Left cardiac atrium (tissue), 4 donors: ENCODE measurements at regions not wholly inside any gene's neighbourhood (a gene's known extent, or its start where the extent isn't known, plus 50 kb on each side); places are given as distances from the start of the nearest gene placed in this dataset.
"Not testable (repeated sequence)": the region's sequence is repeated elsewhere in the genome, so short reads cannot be mapped to it uniquely, and the experiment has no call there.

ENCODE experiments used
- ATAC-seq, 2 donors: fragments of 200-7000 bp; cut with Tn5 transposase; one replicate each; pipeline ENCODE4 v1.9.1; 2020; ENCODE audit warnings: mild to moderate bottlenecking in 2 of 2, moderate library complexity in 2 of 2
- DNase-seq: peaks from one replicate; pipeline ENCODE4 v3.0.0-alpha.2; 2020
- intact Hi-C, 2 donors: fragments of 100-400 bp; cut with DNase I; formaldehyde crosslinking; loops; one replicate each; pipeline versions ENCODE4 v1.14.1 to v1.15.1; 2022 to 2023
- donor health status: DM: no; HTN: yes; CAD: no.
- donor health status: DM: no; HTN: yes; CAD: no; lungs with severe emphysema.
- donor health status: DM: yes; HTN: yes; CAD: no.
- donor health status: Dilated cardiomyopathy.

DNA sequence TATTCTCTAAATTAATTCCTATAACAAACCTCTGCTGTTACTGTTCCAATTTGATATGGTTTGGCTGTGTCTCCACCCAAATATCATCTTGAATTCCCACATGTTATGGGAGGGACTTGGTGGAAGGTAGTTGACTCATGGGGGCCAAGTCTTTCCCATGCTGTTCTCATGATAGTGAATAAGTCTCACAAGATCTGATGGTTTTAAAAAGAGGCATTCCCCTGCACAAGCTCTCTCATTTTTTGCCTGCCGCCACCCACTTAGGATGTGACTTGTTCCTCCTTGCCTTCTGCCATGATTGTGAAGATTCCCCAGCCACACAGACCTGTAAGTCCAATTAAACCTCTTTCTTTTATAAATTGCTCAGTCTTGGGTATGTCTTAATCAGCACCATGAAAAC, 104.3 kb upstream of the SLC25A48 start:
- ATAC-seq, DNase-seq, intact Hi-C loops: not testable (repeated sequence)

DNA sequence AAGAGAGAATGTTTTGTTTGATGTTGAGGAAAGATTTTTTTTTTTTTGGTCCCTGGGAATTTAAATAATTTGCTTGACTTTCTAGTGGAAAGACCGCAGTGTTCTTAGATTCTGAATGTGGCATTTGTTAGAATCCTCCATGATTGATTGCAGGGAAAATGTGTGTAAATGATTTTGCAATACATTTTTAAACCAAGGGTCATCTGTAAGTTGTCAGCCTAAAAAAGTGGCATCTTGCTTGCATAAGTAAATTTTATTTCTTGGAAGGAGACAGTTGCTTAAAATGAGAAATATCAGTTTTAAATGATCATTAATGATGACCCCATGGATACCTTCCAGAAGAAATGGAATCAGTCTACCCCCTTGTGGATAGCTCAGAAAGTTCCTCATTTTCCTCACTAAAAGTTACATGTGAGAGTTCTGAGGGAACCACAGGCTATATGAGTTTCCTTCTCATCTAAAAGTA, 105.1 kb upstream of the SLC25A48 start:
- intact Hi-C loops, result no loop called here
- ATAC-seq (no peak), DNase-seq (no peak)

DNA sequence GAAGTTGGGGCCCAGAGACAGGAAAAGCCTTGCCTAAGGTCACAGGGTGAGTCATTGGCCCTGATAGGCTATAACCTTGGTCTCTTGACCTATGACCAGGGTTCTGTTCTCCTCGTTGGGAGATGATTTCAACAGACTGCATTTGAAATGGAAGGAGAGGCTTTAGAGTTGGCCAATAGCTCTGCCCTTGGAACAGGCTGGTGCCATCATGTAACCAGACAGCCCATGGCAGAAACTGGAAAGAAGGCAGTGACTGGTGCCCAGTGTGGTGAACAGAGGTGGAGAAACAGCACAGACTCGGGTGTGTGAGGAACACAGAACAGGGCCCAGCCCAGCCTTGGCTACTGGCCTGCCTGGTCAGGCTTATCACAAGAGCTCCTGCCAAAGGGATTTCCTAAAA, 109.8 kb upstream of the SLC25A48 start:
- intact Hi-C loops, result no loop called here
- ATAC-seq (peak; percentile 49 to 84), DNase-seq (no peak)

DNA sequence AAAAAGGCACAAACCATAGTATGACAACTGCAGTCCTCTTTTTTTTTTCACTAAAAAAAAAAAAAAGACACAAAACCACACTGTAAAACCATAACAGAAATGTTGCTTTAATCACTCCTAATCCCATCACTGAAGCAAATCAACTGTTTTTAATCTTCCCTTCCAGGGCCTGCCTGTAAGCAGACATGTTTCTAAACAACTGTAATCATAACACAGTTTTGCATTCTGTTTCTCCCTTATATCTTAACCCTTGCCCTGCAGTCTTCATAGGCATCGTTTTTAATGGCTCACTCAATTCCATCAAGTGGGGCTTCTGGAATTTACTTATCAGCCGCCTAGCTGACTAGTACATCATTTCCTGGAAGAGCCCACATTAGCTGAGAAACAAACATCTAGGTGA, 111.0 kb upstream of the SLC25A48 start:
- ATAC-seq (no peak), DNase-seq (no peak)
- intact Hi-C loops, result no loop called here

DNA sequence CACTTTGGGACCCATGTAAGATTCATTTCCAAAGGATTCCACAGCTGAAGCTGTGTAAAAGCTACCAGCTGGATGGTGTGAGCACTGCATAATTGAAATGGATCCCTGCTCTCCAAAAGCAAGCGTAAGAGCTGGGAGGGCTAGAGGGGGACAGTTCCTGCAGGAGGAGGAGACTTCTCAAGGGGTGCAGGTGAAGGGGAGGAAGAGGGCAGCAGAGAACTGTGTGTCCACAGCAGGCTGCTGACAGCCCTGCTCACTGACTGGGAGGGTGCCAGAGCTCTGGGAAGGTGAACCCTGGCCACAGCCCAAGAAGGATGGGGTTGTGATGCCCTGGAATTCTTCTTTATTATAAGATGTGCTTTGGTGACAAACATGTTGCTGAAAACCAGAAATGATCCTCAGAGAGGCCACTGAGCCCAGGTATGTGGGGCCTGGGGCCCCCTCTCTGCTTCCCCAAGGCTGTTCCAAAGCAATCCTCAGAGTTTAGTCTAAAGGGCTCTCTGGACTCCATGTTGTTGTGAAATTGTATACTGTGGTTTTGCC, 112.8 kb upstream of the SLC25A48 start:
- ATAC-seq (no peak), DNase-seq (no peak)
- intact Hi-C loops, result no loop called here

DNA sequence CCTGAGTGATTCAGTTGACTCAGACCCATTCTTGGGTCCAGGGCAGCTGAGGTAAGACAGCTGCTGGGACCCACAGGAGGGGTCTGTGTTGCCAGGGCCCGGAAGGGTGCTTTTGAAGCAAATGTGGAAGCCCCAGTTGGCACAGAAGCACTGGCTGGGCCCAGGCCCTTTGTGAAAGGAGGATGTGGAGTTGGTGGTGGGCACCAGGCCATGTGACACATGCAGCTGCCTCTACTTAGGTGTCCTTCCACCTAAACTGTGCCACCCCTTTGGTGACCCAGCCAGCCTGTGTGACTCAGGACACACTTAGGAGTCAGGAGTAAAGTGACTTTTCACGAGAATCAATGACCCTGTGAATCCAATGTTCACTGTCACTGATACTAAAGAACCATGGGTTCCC, 114.3 kb upstream of the SLC25A48 start:
- ATAC-seq (no peak), DNase-seq (no peak)
- intact Hi-C loops, result no loop called here

DNA sequence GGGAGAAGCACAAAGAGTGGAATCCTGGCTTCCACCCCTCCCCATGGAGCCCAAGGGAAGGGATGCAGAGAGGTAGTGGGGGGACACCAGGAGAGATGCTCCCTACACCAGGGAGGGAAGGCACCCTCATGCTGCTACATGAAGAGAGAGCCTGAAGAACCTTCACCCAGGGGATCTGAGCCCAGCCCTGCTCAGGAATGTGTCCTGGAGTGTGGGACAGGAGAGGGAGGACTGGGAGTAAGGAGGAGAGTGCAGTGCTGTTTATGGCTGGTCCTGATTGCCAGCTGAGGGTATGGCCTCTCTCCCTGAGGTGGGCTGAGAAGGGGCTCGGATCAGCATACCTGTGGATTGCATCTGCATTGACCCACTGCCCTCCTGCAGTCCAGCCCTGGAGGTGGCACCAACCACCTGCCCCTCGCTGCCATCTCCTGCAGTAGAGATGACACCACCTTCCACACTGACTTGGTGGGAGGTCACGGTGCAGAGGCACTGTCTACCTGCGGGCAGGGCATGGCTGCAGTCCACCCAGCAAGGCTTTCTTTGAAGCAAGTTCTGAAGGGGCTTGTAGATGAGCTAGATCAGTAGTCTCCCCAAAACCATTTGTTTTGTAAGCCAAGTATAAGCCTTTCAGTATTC, 114.9 kb upstream of the SLC25A48 start:
- DNase-seq (no peak), ATAC-seq (no peak)
- intact Hi-C loops, result no loop called here

DNA sequence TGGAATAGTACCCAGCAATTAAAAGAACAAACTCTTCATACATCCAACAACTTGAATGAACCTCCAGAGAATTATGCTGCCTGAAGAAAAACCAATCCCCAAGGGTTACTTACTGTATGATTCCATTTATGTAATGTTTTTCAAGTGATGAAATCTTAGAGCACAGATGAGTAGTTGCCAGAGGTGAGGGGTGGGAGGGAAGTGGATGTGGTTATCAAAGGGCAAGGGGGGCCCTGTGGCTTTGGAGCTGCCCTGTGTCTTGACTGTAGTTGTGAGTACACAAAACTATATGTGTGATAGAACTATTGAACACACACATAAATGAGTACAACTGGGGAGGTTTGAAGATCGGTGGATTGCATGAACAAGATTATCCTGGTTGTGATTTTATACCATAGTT, 115.8 kb upstream of the SLC25A48 start:
- intact Hi-C loops, result no loop called here
- no peak for DNase-seq
- no peak for ATAC-seq

DNA sequence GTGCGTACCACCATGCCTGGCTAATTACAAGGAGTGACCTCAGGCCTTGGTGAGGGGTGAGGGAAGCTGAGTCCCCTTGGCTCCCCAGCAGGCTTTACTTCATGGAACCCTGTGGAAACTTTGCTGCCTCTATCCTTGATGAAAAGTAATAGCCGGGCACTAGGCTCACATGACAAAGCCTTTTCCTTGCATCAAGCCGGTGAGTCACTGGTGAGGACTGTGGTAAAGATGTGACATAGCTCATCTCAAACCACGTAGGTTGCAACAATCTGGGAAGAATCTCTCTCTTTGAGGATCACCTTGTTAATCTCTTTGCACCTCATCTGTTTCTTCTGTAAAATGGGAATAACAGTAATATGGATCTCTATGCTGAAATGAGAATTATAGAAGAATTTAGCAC, 116.3 kb upstream of the SLC25A48 start:
- ATAC-seq (no peak), DNase-seq (no peak)
- intact Hi-C loops, result no loop called here

DNA sequence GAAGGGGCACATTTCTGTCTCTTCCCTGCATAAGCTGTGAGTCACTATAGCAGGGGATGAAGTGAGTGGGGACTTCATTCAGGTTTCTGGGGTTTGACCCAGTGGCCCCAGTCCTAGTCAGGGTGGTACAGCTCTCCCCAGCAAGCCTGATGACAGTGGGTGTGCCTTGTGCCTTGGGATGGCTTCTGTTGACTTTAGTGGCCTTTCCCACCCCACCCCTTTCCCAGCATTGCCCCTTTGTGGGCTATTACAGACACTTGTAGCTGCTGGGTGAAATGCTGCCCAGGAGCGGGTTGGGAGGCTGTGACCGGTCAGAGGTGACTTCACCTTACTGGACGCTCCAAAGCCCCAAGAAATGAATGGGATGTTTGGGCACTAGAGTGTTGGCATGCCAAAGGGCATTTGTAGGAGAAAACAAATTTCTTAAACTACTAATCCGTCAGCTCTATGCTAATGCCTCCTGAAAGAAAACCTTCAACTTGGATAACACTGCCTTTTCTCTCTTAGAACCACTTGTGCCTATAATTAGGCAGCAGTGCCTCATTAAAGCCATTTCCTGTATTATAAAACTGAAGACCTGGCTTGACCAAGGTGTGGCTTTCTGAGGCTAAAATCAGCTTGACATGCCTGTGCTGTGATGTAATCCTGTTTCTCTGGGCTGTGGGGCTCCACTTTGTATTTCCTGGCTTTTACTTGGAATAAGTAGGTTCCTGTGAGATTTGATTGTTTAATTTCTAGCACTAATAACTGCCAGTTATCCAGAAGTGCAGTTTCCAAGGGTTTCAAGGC, 119.0 kb upstream of the SLC25A48 start:
- intact Hi-C loops, result no loop called here
- ATAC-seq (no peak), DNase-seq (no peak)

DNA sequence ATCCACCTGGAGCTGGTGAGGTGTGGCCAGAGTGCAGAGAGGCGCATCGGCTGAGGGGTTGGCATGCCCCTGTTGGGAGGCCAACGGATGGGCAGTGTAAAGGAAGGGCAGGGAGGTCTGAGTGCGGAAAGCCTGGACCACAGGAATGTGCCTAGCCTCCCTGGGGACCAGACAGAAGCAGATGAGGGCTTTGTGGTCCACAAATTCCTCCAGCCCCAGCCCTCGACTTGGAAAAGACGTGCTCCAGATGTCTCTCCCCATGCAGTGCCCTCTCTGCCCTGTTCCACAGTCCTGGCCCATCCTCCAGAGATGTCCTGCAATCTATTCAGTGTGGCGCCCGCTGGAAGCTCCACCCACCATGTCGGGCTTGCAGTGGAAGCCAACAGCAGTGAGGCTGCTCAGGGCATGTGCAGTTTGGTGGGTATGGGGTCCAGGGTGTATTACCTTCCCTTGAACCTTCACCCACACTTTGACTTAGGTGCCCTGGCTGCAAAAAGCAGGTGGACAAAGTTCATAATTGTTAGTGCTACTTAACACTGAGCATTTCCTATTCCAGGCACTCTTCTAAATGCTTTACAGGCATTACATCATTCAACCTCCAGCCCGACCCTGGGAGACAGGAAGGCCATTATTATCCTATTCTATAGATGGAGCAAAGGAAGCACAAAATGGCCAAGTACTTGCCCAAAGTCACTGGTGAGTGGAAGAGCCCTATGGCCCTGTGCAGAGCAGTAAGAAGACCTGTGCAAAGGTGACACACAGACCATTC, 120.2 kb upstream of the SLC25A48 start:
- no peak for ATAC-seq

DNA sequence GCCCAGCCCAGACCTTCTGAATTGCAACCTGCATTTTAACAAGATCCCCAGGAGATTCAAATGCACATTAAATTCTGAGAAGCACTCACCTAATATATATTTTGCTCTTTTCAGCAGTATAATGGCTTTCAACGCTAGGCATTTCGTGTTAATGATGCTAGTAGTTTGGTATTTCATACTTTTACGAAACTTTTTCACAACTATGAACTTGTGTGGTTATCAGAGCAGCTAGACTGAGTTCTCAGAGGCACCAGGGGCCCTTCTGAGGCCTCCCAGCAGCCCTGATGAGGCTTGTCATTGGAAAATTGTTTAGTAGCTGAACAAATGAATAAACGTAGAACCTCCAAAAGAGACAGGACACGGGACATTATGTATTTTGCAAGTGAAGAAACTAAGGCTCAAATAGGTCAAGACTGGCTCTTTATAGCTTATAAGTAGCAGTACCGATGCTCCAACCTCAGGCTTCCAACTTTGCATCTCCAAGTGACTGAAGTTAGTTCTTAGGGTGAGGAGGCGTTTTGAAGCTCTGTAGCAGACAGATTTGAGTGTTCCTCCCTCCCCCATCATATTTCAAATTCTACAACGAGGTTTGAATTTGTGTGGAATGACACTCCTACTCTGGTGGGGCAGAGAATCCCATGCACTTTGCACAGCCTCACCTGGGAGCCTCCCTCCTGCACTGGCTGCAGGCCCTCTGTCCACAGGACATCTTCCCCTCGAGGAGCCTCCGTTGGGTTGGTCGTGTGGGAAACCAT, 121.1 kb upstream of the SLC25A48 start:
- intact Hi-C loops, result no loop called here
- ATAC-seq (no peak), DNase-seq (no peak)

More for the DNA sequence above, 120.2 kb upstream of the SLC25A48 start:
- intact Hi-C loops, result no loop called here
- DNase-seq, result no peak

DNA sequence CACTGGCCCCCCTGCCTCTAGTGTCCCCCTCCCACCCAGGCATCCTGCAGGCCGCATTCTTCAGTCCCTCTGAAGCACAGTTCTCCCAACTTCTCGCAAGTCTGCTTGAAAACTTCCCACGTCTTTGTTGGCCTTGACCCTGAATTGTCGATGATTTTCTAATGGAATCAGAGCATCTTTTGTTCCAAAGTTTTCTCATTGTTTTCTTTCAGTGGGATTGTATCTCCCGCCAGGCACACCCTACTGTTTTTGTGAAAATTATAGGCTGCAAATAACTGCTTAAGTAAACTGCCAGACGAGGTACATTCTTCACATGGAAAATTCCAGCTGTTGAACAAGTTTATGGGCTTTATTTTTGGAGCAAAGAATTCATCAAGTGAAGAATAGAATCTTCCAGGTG, 122.6 kb upstream of the SLC25A48 start:
- no peak for DNase-seq
- intact Hi-C loops, result no loop called here
- ATAC-seq, result no peak

DNA sequence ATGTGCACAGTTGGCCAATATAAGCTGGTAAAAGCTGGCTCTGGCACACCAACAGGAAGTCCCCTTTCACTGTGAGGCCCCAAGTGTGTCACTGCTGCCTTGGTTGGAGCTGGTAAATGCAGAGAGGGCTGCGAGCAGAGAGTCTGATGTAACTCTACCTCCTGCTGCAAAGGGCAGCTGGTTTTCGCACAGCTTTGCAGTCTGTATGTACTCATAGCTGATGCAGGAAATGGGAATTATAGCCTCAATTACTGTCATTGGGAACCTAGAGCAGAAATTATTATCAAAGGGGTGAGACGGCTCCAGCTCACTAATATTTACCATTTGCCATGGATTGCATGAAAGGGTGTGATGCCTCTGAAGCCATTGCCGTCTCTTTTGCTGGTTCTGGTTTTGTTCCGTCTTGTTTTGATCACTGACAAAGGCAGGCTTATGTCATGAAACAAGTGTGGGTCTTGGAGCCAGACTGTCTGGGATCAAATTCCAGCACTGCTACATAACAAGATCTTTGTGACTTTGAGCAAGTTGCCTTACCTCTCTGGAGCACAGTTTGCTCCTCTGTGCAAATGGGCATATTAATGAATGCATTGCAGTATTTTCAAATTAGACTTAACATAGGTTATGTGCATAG, 124.3 kb upstream of the SLC25A48 start:
- no peak for DNase-seq
- ATAC-seq, result no peak
- intact Hi-C loops, result no loop called here

DNA sequence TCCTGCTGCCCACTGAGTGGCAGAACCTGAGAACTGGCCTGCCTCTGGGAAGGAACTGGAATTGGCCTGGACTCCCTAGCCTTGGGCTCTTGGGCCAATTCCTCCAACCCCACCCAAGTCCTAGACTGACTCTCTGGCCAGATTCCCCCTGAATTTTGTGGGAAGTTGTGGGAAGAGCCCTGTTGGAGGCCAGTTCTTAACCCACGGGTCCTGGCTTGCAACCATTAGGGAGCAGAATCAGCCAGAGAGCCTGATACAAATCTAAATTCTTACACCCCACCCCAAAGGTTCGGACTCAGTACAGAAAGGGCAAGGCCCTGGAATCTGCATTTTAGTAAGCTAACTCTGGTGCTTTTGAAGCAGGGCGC, 125.3 kb upstream of the SLC25A48 start:
- DNase-seq (no peak), ATAC-seq (no peak)
- intact Hi-C loops, result no loop called here

DNA sequence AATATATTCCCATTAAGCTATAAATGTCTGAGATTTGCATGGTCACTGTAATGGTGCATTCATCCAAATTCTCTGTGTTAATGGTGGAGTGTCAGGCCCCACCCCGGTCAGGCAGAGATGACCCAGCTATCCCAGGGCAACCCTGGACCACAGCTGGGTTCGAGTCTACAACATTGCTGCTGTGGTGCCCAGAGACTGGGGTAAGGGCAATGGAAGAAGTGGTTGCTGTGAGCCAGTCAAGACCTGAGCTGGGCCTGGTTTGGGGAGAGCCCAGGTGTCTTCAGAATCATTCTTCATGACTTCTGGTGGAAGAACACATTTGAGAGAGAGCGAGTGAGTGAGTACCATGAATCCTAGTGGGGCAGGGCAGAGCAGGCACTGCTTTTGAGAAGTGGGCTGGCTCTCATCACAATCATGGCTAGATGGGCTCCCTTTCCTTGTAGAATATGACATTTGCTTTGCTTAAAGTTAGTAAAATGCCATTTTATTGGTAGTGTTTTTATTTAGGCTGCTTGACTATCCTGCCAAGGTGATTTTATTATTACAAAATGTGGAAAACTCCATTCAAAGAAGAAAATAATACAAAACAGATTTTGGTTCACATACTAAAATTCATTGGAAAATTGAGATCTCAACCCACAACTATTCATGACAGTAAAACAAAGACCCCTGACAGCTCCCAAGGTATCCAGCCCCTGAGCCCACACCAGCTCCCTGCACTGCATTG, 125.8 kb upstream of the SLC25A48 start:
- ATAC-seq (no peak), DNase-seq (no peak)
- intact Hi-C loops, result no loop called here

DNA sequence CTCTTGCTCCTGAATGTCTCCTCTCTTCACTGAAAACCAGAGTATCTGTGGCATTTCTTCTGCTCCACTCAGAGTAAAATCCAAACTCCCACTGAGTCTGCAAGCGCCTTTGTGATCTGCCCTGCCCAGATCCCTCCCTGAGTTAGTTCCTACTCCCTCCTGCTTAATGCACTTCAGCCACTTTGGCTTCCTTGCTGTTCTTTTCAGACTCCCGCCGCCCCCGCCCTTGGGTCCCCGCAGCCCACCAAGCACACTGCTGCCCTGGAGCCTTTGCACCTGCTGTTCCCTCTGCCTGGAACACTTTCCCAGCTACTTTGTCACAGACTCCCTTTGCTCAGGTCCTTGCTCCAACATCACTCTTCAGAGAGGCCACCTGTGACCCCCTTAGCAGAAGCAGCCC, 127.2 kb upstream of the SLC25A48 start:
- no peak for DNase-seq
- no peak for ATAC-seq
- intact Hi-C loops, result no loop called here

DNA sequence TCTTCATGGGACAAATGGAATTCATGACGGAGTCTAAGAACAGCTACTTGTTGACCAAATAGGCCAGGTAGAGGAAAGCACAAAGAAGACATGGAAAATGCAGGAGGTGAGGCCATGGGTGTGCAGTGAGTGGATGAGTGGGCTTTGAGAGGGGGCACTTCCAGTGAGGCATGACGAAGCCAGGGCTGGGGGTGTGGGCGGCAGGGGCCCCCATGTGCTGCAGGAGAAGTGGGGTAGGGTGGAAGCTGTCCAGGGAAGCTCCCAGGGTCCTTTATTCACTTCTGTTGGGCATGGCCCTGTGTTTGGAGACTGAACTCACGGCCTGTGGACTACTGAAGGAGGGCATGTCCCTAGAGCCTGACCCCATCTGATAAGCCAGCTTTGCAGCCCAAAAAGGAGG, 127.6 kb upstream of the SLC25A48 start:
- intact Hi-C loops, result no loop called here
- ATAC-seq, result no peak
- no peak for DNase-seq
